Lower leg skin (tissue), 4 donors: ENCODE measurements at regions not wholly inside any gene's neighbourhood (a gene's known extent, or its start where the extent isn't known, plus 50 kb on each side); places are given as distances from the start of the nearest gene placed in this dataset.
"Not testable (repeated sequence)": the region's sequence is repeated elsewhere in the genome, so short reads cannot be mapped to it uniquely, and the experiment has no call there.

Experiments
- DNase-seq, 2 donors: peaks; one replicate each; pipeline ENCODE4 v3.0.0-alpha.2; 2019; ENCODE audit warnings: low spot score in 2 of 2
- H3K4me3 ChIP-seq: fragments of 200-600 bp; sonication (generic); 2 replicates; pipeline ENCODE4 v1.5.1; 2017; ENCODE audit warnings: mild to moderate bottlenecking, low read depth; ENCODE audit not compliant: poor library complexity, severe bottlenecking
- POLR2A ChIP-seq, 2 donors: fragments of 450-650 bp; IDR thresholded peaks; one replicate each; pipeline ENCODE4 v1.6.1; 2016 to 2017; ENCODE audit warnings: antibody characterized with exemption in 2 of 2, mild to moderate bottlenecking in 1 of 2, moderate library complexity in 1 of 2
- WGBS, 2 donors: methylation state at CpG; one replicate each; pipeline ENCODE4 v1.1.5; 2018; 5-methylcytosine and 5-hydroxymethylcytosine counted together
- intact Hi-C: fragments of 100-400 bp; cut with DNase I; formaldehyde crosslinking; loops from one replicate; pipeline ENCODE4 v1.15.0; 2023; ENCODE audit warnings: low total_unique reads
- TF ChIP-seq, protein P1 (sequence below), 3 donors: fragments of 450-650 bp; IDR thresholded peaks; one replicate each; pipeline ENCODE4 v1.5.1; 2016; ENCODE audit warnings: antibody characterized with exemption in 3 of 3, mild to moderate bottlenecking in 3 of 3, moderate library complexity in 2 of 3

DNA sequence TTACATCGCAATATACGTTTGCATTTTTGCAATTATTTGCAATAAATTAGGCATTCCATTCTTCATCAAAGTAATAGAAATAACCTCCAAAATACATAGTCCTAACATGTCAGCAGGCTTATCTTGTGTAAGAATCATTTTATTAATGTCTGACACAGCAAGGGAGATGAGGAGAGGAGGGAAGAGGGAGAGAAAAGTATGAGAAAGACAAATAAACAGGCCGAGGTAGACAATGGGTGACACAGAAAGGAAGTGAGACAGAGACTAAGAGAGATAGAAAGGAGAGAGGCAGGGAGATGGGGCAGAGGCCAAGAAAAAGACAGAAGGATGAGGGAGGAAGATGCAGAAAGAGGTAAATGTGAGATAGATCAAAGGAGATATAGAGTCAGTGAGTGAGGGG lies 50.3 kb upstream of the CYP2B6 start:
- 31 to 40% methylated on average over 3 of the region's 3 CpGs for WGBS, 2 donors
- intact Hi-C loops, H3K4me3 ChIP-seq, DNase-seq: not testable (repeated sequence)

- peak in 1 of 2 donors; percentile 32 for DNase-seq
- H3K4me3 ChIP-seq, intact Hi-C loops: not testable (repeated sequence)
- WGBS, 2 donors, result 72 to 78% methylated on average over 2 of the region's 2 CpGs
Observed at GRCh38 chr19:40938007-40938406, 53.1 kb upstream of the CYP2B6 start.

- TF ChIP-seq POLR2A (IDR thresholded peaks at IDR 0.05), result no peak
- TF ChIP-seq, protein P1, sequence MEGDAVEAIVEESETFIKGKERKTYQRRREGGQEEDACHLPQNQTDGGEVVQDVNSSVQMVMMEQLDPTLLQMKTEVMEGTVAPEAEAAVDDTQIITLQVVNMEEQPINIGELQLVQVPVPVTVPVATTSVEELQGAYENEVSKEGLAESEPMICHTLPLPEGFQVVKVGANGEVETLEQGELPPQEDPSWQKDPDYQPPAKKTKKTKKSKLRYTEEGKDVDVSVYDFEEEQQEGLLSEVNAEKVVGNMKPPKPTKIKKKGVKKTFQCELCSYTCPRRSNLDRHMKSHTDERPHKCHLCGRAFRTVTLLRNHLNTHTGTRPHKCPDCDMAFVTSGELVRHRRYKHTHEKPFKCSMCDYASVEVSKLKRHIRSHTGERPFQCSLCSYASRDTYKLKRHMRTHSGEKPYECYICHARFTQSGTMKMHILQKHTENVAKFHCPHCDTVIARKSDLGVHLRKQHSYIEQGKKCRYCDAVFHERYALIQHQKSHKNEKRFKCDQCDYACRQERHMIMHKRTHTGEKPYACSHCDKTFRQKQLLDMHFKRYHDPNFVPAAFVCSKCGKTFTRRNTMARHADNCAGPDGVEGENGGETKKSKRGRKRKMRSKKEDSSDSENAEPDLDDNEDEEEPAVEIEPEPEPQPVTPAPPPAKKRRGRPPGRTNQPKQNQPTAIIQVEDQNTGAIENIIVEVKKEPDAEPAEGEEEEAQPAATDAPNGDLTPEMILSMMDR (IDR thresholded peaks at IDR 0.05), result no peak
- no peak for DNase-seq
- intact Hi-C loops, result no loop called here
- H3K4me3 ChIP-seq, result no peak overlapping the region
- 86 to 96% methylated on average over 3 of the region's 3 CpGs for WGBS, 2 donors
Observed at GRCh38 chr19:40936755-40937154, 54.3 kb upstream of the CYP2B6 start.

DNA sequence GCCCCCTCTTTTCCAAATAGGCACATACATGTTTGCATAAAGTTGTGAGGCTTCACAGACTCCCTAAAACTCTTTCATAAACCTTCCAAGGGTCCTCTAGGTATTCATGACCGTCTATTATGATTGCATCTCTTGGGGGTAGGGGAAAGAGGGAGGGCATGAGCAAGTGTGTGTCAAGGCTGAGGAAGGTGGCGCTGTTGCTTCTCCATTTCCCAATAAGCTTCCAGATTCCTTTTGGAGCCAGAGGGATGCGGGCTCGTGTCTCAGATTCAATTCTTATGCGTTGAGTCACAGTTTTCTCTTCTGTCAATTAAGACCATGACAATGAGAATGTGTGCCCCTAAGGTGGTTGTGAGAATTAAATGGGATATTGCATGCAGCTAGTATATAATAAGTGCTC lies 51.0 kb upstream of the CYP2A7 start:
- H3K4me3 ChIP-seq, result no peak overlapping the region
- intact Hi-C loops, result no loop called here
- TF ChIP-seq, protein P1 (IDR thresholded peaks at IDR 0.05), result no peak
- DNase-seq, result no peak
- WGBS, 2 donors, result 39 to 61% methylated on average over 5 of the region's 5 CpGs

DNA sequence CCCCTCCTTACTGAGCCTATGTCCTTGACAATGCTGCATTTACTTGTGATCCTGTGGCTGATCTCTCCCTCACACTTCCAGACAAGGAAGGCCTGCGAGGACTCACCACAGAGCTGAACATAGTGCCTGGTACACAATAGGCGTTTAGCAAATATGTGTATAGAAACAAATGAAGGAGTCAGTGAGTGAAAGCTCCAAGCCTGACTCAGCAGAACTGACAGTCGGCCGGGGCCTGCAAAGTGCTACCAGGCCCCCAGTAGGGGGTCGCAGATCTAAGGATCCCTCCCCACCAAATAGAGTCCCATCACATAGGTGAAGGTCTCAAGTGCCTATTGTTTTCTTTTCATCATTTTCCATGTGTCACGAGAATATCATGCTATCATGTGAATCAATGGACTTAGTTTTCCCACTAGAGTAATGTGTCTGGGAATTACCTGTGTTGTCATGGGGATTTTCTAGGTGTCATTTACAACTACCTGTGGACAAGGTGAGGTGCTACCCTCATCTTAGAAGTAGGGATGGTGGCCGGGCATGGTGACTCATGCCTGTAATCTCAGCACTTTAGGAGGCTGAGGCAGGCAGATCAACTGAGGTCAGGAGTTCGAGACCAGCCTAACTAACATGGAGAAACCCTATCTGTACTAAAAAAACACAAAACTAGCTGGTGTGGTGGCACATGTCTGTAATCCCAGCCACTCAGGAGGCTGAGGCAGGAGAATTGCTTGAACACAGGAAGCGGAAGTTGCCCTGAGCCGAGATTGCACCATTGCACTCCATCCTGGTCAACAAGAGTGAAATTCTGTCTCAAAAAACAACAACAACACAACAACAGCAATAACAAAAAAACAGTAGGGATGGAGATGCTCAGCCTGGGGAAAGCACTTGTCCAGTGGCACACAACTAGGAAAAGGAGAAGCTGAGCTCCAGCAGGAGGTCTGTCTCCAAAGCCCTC lies 50.3 kb upstream of the CYP2A7 start:
- TF ChIP-seq POLR2A (IDR thresholded peaks at IDR 0.05), result no peak
- TF ChIP-seq, protein P1 (IDR thresholded peaks at IDR 0.05), result no peak
- intact Hi-C loops, result no loop called here
- WGBS, 2 donors, result 69 to 78% methylated on average over 10 of the region's 10 CpGs
- no peak overlapping the region for H3K4me3 ChIP-seq
- DNase-seq, result no peak
